ENCODE measurements at regions not wholly inside any gene's neighbourhood (a gene's known extent, or its start where the extent isn't known, plus 50 kb on each side); places are given as distances from the start of the nearest gene placed in this dataset.

DNA sequence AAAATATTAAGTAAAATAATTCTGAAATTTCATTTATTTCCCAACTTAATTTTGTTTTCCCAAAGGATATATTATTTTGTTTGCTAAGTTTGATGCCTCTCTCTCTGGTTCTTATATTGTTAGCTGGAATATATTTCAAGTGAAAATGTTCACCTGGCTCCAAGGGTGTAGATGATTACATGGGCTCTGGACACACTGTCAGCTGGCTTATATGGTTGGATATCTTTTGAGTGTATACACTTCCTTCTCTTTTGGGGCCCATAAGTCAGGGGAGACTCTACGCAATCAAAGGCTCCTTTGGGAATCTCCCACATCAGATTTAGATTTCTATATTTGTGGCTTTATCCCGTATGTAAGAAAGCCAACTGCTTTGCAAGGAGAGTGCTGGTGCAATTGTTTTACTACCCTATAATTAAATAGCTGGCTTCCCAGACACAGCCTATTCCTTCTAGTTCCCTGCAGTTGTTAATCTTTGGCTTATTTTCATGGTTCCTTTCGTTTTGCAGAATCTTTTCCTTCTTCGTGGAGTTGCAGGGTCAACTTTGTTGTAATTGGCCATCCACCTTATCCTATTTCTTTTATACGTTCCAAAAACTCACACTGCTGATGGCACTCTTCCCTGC lies 225.7 kb downstream of the DPH6 start:
- no peak overlapping the region for H3K4me3 ChIP-seq (ENCODE audit: low read depth, low read length)
- TF ChIP-seq, protein P1, sequence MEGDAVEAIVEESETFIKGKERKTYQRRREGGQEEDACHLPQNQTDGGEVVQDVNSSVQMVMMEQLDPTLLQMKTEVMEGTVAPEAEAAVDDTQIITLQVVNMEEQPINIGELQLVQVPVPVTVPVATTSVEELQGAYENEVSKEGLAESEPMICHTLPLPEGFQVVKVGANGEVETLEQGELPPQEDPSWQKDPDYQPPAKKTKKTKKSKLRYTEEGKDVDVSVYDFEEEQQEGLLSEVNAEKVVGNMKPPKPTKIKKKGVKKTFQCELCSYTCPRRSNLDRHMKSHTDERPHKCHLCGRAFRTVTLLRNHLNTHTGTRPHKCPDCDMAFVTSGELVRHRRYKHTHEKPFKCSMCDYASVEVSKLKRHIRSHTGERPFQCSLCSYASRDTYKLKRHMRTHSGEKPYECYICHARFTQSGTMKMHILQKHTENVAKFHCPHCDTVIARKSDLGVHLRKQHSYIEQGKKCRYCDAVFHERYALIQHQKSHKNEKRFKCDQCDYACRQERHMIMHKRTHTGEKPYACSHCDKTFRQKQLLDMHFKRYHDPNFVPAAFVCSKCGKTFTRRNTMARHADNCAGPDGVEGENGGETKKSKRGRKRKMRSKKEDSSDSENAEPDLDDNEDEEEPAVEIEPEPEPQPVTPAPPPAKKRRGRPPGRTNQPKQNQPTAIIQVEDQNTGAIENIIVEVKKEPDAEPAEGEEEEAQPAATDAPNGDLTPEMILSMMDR (IDR thresholded peaks at IDR 0.05; ENCODE audit: insufficient read depth, low read length), result no peak
- DNase-seq (ENCODE audit: low read depth), result no peak

DNA sequence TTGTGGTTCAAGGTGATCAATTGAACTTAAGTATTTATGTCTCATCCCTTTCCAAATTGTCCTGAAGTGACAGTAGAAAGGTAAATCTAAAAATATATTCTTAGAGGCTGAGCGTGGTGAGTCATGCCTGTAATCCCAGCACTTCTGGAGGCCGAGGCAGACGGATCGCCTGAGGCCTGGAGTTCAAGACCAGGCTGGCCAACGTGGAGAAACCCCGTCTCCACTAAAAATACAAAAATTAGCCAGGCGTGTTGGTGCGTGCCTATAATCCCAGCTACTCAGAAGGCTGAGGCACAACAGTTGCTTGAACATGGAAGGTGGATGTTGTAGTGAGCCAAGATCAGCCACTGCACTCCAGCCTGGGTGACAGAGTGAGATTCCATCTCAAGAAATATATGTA lies 226.6 kb downstream of the DPH6 start:
- TF ChIP-seq, protein P1 (IDR thresholded peaks at IDR 0.05; ENCODE audit: insufficient read depth, low read length), result no peak
- no peak overlapping the region for H3K4me3 ChIP-seq (ENCODE audit: low read depth, low read length)
- DNase-seq (ENCODE audit: low read depth), result no peak

DNA sequence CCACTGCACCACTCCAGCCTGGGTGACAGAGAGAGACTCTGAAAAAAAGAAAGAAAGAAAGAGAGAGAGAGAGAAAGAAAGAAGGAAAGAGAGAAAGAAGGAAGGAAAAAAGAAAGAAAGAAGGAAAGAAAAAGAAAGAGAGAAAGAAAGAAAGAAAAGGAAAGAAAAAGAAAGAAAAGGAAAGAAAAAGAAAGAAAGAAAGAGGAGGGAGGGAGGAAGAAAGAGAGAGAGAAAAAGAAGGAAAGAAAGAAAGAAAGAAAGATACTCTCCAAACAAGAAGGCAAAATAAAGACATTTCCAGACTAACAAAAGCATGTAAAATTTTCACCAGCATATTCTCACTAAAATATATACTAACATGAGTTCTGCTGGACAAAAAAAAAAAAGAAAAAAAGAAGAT lies 228.7 kb downstream of the DPH6 start:
- no peak for DNase-seq (ENCODE audit: low read depth)
- TF ChIP-seq, protein P1 (IDR thresholded peaks at IDR 0.05; ENCODE audit: insufficient read depth, low read length), result no peak
- no peak overlapping the region for H3K4me3 ChIP-seq (ENCODE audit: low read depth, low read length)

DNA sequence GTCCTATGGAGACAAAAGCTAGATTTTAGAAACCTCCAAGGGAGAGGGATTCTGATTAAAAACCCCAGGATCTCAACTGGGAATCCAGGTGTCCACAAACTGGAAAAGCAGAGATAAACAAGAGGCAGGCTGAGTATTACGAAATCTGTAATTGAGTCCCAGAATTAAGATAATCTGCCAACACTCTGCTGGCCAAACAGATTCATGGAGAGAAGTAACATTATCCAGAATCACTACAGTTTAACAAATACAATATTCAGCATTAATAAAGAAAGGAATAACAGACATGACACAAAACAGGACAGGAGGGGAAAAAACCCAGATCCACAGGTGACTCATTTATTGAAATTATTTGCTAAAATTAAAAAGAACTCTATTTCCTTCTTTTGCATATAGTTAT lies 227.2 kb upstream of the NANOGP8 start:
- peak; percentile 33 for DNase-seq (ENCODE audit: low read depth)
- TF ChIP-seq, protein P1 (IDR thresholded peaks at IDR 0.05; ENCODE audit: insufficient read depth, low read length), result no peak
- no peak overlapping the region for H3K4me3 ChIP-seq (ENCODE audit: low read depth, low read length)

DNA sequence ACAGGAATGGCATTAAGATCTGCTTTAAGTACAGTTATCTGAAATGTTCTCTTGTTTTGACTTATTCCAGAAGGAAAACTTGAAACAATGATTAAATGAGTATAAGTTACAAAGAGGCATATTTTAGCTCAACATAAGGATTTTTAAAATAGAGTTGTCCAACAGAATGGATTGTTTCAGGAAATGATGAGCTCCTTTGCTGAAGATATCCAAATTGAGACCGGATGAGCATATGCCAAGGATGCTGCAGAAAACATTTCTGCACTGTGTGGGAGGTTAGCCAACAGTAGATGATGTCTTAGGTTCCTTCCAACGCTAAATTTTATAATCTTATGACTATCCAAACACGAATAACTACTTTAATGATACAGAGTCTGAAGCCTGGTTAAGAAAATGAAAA lies 226.5 kb upstream of the NANOGP8 start:
- DNase-seq (ENCODE audit: low read depth), result no peak
- no peak overlapping the region for H3K4me3 ChIP-seq (ENCODE audit: low read depth, low read length)
- TF ChIP-seq, protein P1 (IDR thresholded peaks at IDR 0.05; ENCODE audit: insufficient read depth, low read length), result no peak

DNA sequence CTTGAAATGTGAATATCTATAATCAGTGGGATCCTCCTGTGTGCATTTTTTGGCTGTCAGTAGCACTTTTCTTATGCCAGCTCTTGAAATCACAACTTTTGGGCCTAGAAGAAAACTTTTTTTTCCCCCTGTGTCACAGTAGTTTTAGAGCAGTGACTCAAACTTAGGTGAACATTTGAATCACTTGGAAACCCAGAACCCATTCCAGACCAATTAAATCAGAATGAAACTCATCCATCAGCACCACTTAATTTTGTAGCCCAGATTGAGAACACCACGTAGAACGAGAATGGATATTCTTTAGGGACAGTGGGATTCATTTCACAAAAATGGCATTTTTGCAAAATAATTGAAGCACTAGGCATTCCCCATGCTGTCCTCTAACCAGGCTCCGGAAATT lies 224.8 kb upstream of the NANOGP8 start:
- no peak overlapping the region for H3K4me3 ChIP-seq (ENCODE audit: low read depth, low read length)
- DNase-seq (ENCODE audit: low read depth), result peak; percentile 20

More for the DNA sequence above, 224.8 kb upstream of the NANOGP8 start:
- TF ChIP-seq, protein P1 (IDR thresholded peaks at IDR 0.05; ENCODE audit: insufficient read depth, low read length), result no peak
